SJCRH30 (cell line): ENCODE measurements at regions not wholly inside any gene's neighbourhood (a gene's known extent, or its start where the extent isn't known, plus 50 kb on each side); places are given as distances from the start of the nearest gene placed in this dataset.

ENCODE experiments used
- DNase-seq, 2 experiments: peaks; one replicate each; pipeline ENCODE4 v3.0.0-alpha.2; 2015 to 2020
- H3K27ac ChIP-seq: fragments of 250-450 bp; sonication (Bioruptor Pico); 2 replicates; pipeline ENCODE4 v1.5.1; 2020; ENCODE audit warnings: mild to moderate bottlenecking, moderate library complexity
- H3K27me3 ChIP-seq: fragments of 250-450 bp; sonication (Bioruptor Pico); 2 replicates; pipeline ENCODE4 v1.5.1; 2020; ENCODE audit warnings: mild to moderate bottlenecking, moderate library complexity
- H3K36me3 ChIP-seq: fragments of 250-450 bp; sonication (Bioruptor Pico); 2 replicates; pipeline ENCODE4 v1.5.1; 2020; ENCODE audit warnings: mild to moderate bottlenecking, moderate library complexity
- H3K4me1 ChIP-seq: fragments of 250-450 bp; sonication (Bioruptor Pico); 2 replicates; pipeline ENCODE4 v1.5.1; 2020; ENCODE audit warnings: mild to moderate bottlenecking, moderate library complexity
- H3K4me3 ChIP-seq: fragments of 250-450 bp; sonication (Bioruptor Pico); 2 replicates; pipeline ENCODE4 v1.5.1; 2020; ENCODE audit warnings: mild to moderate bottlenecking, moderate library complexity
- H3K9me3 ChIP-seq: fragments of 250-450 bp; sonication (Bioruptor Pico); replicated peaks from 2 replicates; pipeline ENCODE4 v1.5.1; 2020; ENCODE audit warnings: mild to moderate bottlenecking, moderate library complexity

DNA sequence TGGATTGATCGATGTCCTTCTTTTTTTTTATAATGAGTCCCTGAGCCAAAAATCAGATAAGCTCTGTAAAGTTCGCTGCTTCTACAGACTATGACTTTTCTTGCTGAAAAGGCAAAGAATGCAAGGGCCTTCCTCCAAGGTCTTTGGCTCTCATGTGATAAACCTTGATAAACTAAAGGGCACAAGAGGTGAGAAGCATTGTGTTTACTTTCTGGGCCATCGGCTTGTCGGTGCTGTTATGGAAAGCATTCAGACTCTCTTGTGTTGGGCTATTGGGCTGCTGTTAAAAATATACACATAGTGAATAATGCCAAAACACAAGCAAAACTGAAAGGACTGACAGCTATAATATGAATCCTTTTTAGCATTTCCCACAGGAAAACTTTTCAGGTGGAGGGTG lies 472.4 kb upstream of the SPHKAP start:
- Histone ChIP-seq H3K27ac (no peak overlapping the region), H3K4me1 (no peaks in the 10 kb centered on the region), H3K4me3 (no peak overlapping the region), H3K27me3 (0 out of 2 replicates have a peak, but pooled peaks cover 3% of the 10 kb centered on the region), H3K36me3 (no peaks in the 10 kb centered on the region), H3K9me3 (no peaks in the 10 kb centered on the region)
- no peak for DNase-seq

DNA sequence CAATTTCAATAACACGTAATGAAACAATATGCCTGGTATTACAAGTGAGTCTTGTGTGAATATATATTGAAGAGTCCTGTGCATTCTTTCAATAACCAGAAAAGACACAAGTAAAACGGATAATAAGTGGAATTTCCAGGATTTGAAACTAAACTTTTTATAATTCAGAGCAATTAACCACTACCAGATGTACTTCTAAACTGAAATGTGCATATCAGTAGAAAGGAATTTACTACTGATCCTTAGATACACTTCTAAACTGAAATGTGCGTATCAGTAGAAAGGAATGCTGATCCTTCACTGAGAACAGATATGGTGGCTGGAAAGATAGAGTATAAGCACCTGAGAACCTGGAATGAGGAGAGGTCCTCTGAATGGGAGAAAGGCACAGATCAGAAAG lies 470.9 kb upstream of the SPHKAP start:
- Histone ChIP-seq H3K27me3 (0 out of 2 replicates have a peak, but pooled peaks cover 3% of the 10 kb centered on the region), H3K36me3 (no peaks in the 10 kb centered on the region), H3K4me1 (no peaks in the 10 kb centered on the region), H3K27ac (no peak overlapping the region), H3K4me3 (no peak overlapping the region), H3K9me3 (no peaks in the 10 kb centered on the region)
- no peak for DNase-seq

GRCh38 chr2:228649876-228650275 lies 468.4 kb upstream of the SPHKAP start:
- Histone ChIP-seq H3K36me3 (no peaks in the 10 kb centered on the region), H3K4me3 (no peak overlapping the region), H3K9me3 (no peaks in the 10 kb centered on the region), H3K27me3 (0 out of 2 replicates have a peak, but pooled peaks cover 3% of the 10 kb centered on the region), H3K4me1 (no peaks in the 10 kb centered on the region), H3K27ac (no peak overlapping the region)
- no peak for DNase-seq

- Histone ChIP-seq H3K4me1 (no peaks in the 10 kb centered on the region), H3K4me3 (no peak overlapping the region), H3K27ac (no peak overlapping the region), H3K36me3 (no peaks in the 10 kb centered on the region), H3K27me3 (0 out of 2 replicates have a peak, but pooled peaks cover 3% of the 10 kb centered on the region), H3K9me3 (no peaks in the 10 kb centered on the region)
- DNase-seq, result no peak
These were observed 468.0 kb upstream of the SPHKAP start for GRCh38 chr2:228649447-228649846.

DNA sequence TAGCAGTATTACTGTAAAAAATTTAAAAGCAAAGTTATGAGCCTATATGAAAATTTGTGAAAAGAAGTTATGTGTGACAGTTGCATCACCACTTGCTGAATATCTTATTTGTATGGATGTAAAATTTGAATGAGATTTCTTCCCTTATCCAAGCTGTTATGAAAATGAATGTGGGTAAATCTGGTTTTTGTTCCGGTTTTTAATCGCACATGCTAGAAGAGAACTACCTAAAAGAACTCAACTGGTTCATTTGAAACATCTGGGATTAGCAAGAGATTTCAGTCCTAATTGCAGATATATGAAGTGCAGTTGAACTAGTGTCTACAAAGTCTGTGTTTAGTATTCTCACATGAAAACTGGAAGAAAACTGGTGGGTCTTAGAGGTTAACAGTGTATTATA lies 467.1 kb upstream of the SPHKAP start:
- no peak overlapping the region for H3K27ac ChIP-seq
- no peak for DNase-seq
- no peaks in the 10 kb centered on the region for H3K36me3 ChIP-seq
- no peaks in the 10 kb centered on the region for H3K4me1 ChIP-seq
- H3K9me3 ChIP-seq, result no peaks in the 10 kb centered on the region
- no peak overlapping the region for H3K4me3 ChIP-seq
- no peaks in the 10 kb centered on the region for H3K27me3 ChIP-seq

- no peak overlapping the region for H3K27ac ChIP-seq
- no peaks in the 10 kb centered on the region for H3K4me1 ChIP-seq
- no peaks in the 10 kb centered on the region for H3K36me3 ChIP-seq
- H3K9me3 ChIP-seq, result no peaks in the 10 kb centered on the region
- no peak overlapping the region for H3K4me3 ChIP-seq
- 0 out of 2 replicates have a peak, but pooled peaks cover 5% of the 10 kb centered on the region for H3K27me3 ChIP-seq
- no peak for DNase-seq
These were observed 464.6 kb upstream of the SPHKAP start for GRCh38 chr2:228646061-228646460.

DNA sequence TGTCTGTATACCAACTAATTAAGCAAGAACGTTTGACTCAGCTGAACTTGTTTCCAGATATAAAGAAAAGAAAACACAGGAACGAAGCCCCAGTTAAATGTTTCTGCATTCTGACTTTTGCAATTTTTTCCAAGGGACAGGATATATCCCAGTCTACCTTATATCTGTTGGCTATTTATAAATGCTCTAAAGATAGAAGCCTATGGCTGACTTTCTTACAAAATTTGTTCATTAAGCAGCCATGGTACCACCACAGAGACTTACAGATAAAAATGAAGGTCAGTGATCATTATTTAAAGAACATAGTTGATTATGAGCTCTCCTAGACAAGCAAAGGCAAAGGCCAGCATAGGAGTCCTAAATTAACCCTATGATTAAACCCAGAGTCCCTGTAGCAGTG lies 462.7 kb upstream of the SPHKAP start:
- Histone ChIP-seq H3K9me3 (no peaks in the 10 kb centered on the region), H3K4me1 (no peaks in the 10 kb centered on the region), H3K4me3 (no peak overlapping the region), H3K27ac (no peak overlapping the region), H3K36me3 (no peaks in the 10 kb centered on the region), H3K27me3 (0 out of 2 replicates have a peak, but pooled peaks cover 5% of the 10 kb centered on the region)
- no peak for DNase-seq

GRCh38 chr2:228642861-228643260 lies 461.4 kb upstream of the SPHKAP start:
- no peak overlapping the region for H3K27ac ChIP-seq
- H3K36me3 ChIP-seq, result no peaks in the 10 kb centered on the region
- no peak for DNase-seq
- H3K4me1 ChIP-seq, result no peaks in the 10 kb centered on the region
- H3K9me3 ChIP-seq, result no peaks in the 10 kb centered on the region
- no peak overlapping the region for H3K4me3 ChIP-seq
- 0 out of 2 replicates have a peak, but pooled peaks cover 5% of the 10 kb centered on the region for H3K27me3 ChIP-seq

DNA sequence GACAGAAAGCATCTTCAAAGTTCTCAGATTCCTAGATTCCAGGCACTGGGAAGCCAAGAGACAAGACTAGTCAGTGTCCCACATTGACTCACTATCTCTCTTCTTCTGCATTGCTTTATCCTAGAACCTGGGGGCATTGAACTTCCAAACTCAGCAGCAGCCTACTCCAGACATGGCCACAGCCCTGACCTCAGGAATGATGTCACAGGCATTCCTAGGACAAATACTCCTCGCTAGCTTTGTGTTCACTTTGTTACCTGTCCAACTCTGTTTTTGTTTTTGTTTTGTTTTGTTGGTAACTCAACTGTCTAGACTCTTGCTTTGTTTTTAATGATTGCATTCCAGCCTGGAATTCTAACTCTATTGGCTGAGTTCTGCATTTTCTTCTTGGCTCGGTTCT lies 449.3 kb upstream of the SPHKAP start:
- DNase-seq, result no peak
- H3K4me3 ChIP-seq, result no peak overlapping the region

GRCh38 chr2:228629251-228629650 lies 447.8 kb upstream of the SPHKAP start:
- no peaks in the 10 kb centered on the region for H3K36me3 ChIP-seq
- no peaks in the 10 kb centered on the region for H3K9me3 ChIP-seq
- no peak for DNase-seq
- no peak overlapping the region for H3K27ac ChIP-seq
- no peaks in the 10 kb centered on the region for H3K27me3 ChIP-seq
- H3K4me3 ChIP-seq, result no peak overlapping the region
- H3K4me1 ChIP-seq, result no peaks in the 10 kb centered on the region

More for the DNA sequence above, 449.3 kb upstream of the SPHKAP start:
- H3K27me3 ChIP-seq, result no peaks in the 10 kb centered on the region
- no peaks in the 10 kb centered on the region for H3K4me1 ChIP-seq
- H3K9me3 ChIP-seq, result no peaks in the 10 kb centered on the region
- no peak overlapping the region for H3K27ac ChIP-seq
- H3K36me3 ChIP-seq, result no peaks in the 10 kb centered on the region

DNA sequence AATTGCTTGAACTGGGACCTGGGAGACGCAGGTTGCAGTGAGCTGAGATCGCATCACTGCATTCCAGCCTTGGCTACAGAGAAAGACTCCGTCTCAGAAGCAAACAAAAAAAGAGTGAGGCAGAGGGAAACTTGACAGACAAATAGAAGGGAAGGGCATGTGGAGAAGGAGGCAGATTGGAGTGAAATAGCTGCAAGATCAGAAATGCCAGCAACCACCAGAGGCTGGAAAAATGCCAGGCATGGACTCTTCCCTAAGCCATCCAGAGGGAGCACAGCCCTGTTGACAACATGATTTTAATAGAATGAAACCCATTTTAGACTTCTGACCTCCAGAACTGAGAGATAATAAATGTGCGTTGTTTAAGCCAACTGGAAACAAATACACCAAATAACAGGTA lies 447.2 kb upstream of the SPHKAP start:
- Histone ChIP-seq H3K27me3 (no peaks in the 10 kb centered on the region), H3K9me3 (no peaks in the 10 kb centered on the region), H3K4me3 (no peak overlapping the region), H3K4me1 (no peaks in the 10 kb centered on the region), H3K27ac (no peak overlapping the region), H3K36me3 (no peaks in the 10 kb centered on the region)
- DNase-seq, result peak in 1 of 2 experiments; percentile 10

DNA sequence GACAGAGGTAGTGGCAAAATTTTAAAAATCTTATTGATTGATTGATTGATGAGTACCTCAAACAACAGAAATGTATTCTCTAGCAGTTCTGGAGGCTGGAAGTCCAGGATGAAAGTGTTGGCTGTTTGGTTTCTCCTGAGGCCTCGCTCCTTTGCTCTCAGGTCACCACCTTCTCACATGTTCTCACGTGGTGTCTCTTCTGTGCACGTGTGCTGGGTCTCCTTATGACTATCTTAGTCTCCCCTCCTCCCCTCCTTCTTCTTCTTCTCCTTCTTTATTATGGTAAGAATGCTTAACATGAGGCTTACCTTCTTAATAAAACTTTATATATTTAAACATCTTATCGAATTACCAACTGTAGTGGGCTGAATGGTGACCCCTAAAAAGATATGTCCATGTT lies 446.0 kb upstream of the SPHKAP start:
- no peak overlapping the region for H3K4me3 ChIP-seq
- no peaks in the 10 kb centered on the region for H3K36me3 ChIP-seq
- H3K27ac ChIP-seq, result no peak overlapping the region
- no peaks in the 10 kb centered on the region for H3K4me1 ChIP-seq
- no peak for DNase-seq
- H3K27me3 ChIP-seq, result no peaks in the 10 kb centered on the region
- H3K9me3 ChIP-seq, result no peaks in the 10 kb centered on the region

DNA sequence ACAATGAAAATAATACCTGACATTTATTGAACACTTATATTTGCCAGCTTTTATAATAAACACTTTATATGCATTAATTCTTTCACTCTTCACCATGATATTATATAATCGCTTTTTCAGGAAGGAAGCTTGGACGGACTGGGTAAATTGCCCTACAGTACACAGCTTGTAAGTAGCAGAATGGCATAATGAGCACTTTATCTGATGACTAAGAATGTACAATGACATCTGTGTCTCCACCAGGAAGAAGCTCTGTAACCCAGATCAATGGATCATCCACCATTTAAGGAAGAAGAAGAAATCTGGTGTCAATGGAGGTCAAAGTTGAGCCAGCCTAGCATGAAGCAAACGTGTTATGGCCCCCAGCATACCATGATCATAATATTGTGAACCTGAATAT lies 444.0 kb upstream of the SPHKAP start:
- Histone ChIP-seq H3K36me3 (no peaks in the 10 kb centered on the region), H3K27ac (no peak overlapping the region), H3K9me3 (no peaks in the 10 kb centered on the region), H3K4me3 (no peak overlapping the region), H3K4me1 (no peaks in the 10 kb centered on the region), H3K27me3 (no peaks in the 10 kb centered on the region)
- no peak for DNase-seq

DNA sequence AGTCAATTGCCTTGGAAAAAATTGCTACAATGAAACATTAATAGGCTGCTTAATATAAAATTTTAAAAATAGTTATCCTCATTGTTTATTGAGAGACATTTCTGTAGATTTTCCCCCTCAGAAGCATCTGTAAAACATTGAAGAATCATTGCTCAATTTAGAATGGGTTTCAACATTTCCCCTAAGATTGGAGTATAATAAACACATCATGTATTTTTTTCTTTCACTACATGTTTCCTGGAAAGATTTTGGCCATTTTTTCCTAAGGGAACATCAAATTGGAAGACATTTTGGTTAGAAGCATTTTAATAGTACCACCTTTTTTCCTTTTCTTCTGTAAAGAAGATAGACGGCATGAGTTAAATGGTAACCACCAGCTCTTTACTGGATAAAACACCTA lies 443.2 kb upstream of the SPHKAP start:
- DNase-seq, result no peak
- no peak overlapping the region for H3K4me3 ChIP-seq
- no peaks in the 10 kb centered on the region for H3K9me3 ChIP-seq

DNA sequence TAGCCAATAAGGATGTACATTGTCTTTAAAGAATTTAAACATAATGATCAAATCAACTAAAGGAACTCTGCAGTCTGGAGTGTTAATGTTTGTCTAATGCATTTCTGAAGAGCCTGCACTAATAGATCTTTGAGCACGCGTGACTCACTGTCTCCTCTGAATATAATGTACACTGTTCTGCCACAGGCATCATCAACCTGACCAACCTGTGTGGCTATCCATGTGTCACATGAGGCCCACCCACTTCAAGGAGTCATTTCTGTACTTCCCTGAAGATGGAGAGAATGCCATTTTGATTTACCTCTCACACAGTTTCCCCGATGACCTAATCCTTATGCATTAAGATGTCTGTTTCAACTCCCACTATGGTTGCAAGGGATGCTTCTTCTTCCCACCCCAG lies 434.0 kb upstream of the SPHKAP start:
- H3K4me3 ChIP-seq, result no peak overlapping the region
- no peaks in the 10 kb centered on the region for H3K9me3 ChIP-seq
- H3K27ac ChIP-seq, result no peak overlapping the region
- no peaks in the 10 kb centered on the region for H3K27me3 ChIP-seq
- DNase-seq, result no peak
- H3K4me1 ChIP-seq, result no peaks in the 10 kb centered on the region
- H3K36me3 ChIP-seq, result no peaks in the 10 kb centered on the region

More for the DNA sequence above, 443.2 kb upstream of the SPHKAP start:
- no peak overlapping the region for H3K27ac ChIP-seq
- H3K27me3 ChIP-seq, result no peaks in the 10 kb centered on the region
- H3K36me3 ChIP-seq, result no peaks in the 10 kb centered on the region
- no peaks in the 10 kb centered on the region for H3K4me1 ChIP-seq

- no peaks in the 10 kb centered on the region for H3K36me3 ChIP-seq
- no peaks in the 10 kb centered on the region for H3K27me3 ChIP-seq
- no peak overlapping the region for H3K4me3 ChIP-seq
- no peaks in the 10 kb centered on the region for H3K4me1 ChIP-seq
- no peaks in the 10 kb centered on the region for H3K9me3 ChIP-seq
- H3K27ac ChIP-seq, result no peak overlapping the region
- no peak for DNase-seq
These were observed 433.3 kb upstream of the SPHKAP start for GRCh38 chr2:228614741-228615140.
